SK-N-SH (cell line): ENCODE measurements at regions not wholly inside any gene's neighbourhood (a gene's known extent, or its start where the extent isn't known, plus 50 kb on each side); places are given as distances from the start of the nearest gene placed in this dataset.

Experiments
- CTCF ChIA-PET: fragments of 300-600, 350-600 bp; formaldehyde crosslinking; extraction: SDS; loops from one replicate; lab custom pipeline; 2021; lab: Yijun Ruan, JAX
- POLR2A ChIA-PET: fragments of 350-600 bp; sonication (Branson Sonifier 250); formaldehyde crosslinking; extraction: SDS; loops from one replicate; lab custom pipeline; 2020; ENCODE audit warnings: antibody characterized with exemption, inconsistent platforms; lab: Yijun Ruan, JAX
- DNase-seq: peaks from one replicate; pipeline ENCODE4 v3.0.0; 2012
- H2AFZ ChIP-seq: fragments of 200-600 bp; sonication (generic); 2 replicates; pipeline ENCODE4 v1.8.1; 2016; ENCODE audit warnings: antibody characterized with exemption, mild to moderate bottlenecking, low read depth
- H3F3A ChIP-seq: fragments of 200-600 bp; sonication (generic); replicated peaks from 2 replicates; pipeline ENCODE3; 2016; ENCODE audit warnings: antibody characterized with exemption, mild to moderate bottlenecking; ENCODE audit not compliant: insufficient read depth
- H3K27ac ChIP-seq, 2 experiments: fragments of 200-500 bp in 1 of 2; fragments of 200-600 bp in 1 of 2; sonication (Bioruptor generic) in 1 of 2; sonication (generic), shearing (Covaris generic) in 1 of 2; 2 replicates each; pipeline versions ENCODE4 v1.5.1 to v1.6.1; 2014 to 2016; ENCODE audit warnings: low read depth in 2 of 2, inconsistent platforms in 1 of 2, low read length in 1 of 2, mild to moderate bottlenecking in 1 of 2, mixed read lengths in 1 of 2
- H3K27me3 ChIP-seq: fragments of 200-600 bp; sonication (generic), shearing (Covaris generic); 2 replicates; pipeline ENCODE4 v1.6.1; 2016; ENCODE audit warnings: mixed run types; ENCODE audit not compliant: insufficient read depth
- H3K36me3 ChIP-seq, 2 experiments: fragments of 200-500 bp in 1 of 2; fragments of 200-600 bp in 1 of 2; sonication (Bioruptor generic) in 1 of 2; sonication (generic) in 1 of 2; replicated peaks in 1 of 2; 2 replicates each; pipeline versions ENCODE3 to v1.5.1; 2014 to 2016; ENCODE audit warnings: low read length in 1 of 2, mild to moderate bottlenecking in 1 of 2; ENCODE audit not compliant: insufficient read depth in 2 of 2, control insufficient read depth in 1 of 2
- H3K4me1 ChIP-seq, 2 experiments: fragments of 200-500 bp in 1 of 2; fragments of 200-600 bp in 1 of 2; sonication (Bioruptor generic) in 1 of 2; sonication (generic), shearing (Covaris generic) in 1 of 2; 2 replicates each; pipeline versions ENCODE4 v1.5.1 to v1.6.1; 2014 to 2016; ENCODE audit warnings: low read depth in 1 of 2, low read length in 1 of 2, mixed run types in 1 of 2; ENCODE audit not compliant: insufficient read depth in 2 of 2, control insufficient read depth in 1 of 2
- H3K4me2 ChIP-seq: fragments of 200-600 bp; sonication (generic), shearing (Covaris generic); 2 replicates; pipeline ENCODE4 v1.6.1; 2017; ENCODE audit warnings: mixed run types
- H3K4me3 ChIP-seq, 2 experiments: fragments of 200-500 bp in 1 of 2; fragments of 200-600 bp in 1 of 2; sonication (Bioruptor generic) in 1 of 2; sonication (generic), shearing (Covaris generic) in 1 of 2; 2 replicates each; pipeline versions ENCODE4 v1.5.1 to v1.8.1; 2014 to 2016; ENCODE audit warnings: low read depth in 2 of 2, inconsistent platforms in 1 of 2, low read length in 1 of 2, mild to moderate bottlenecking in 1 of 2, mixed read lengths in 1 of 2, moderate library complexity in 1 of 2
- H3K79me2 ChIP-seq: fragments of 200-600 bp; sonication (generic); 2 replicates; pipeline ENCODE4 v1.8.1; 2017; ENCODE audit warnings: mild to moderate bottlenecking; ENCODE audit not compliant: insufficient read depth
- H3K9ac ChIP-seq: fragments of 200-600 bp; sonication (generic); 2 replicates; pipeline ENCODE4 v1.6.1; 2017; ENCODE audit warnings: mixed run types
- H3K9me2 ChIP-seq: fragments of 200-600 bp; sonication (generic); 2 replicates; pipeline ENCODE4 v1.6.1; 2017; ENCODE audit warnings: mixed run types
- H3K9me3 ChIP-seq: fragments of 200-600 bp; sonication (generic); 2 replicates; pipeline ENCODE4 v1.6.1; 2017; ENCODE audit warnings: mixed run types, mild to moderate bottlenecking, moderate library complexity
- H4K20me1 ChIP-seq: fragments of 200-600 bp; sonication (generic); 2 replicates; pipeline ENCODE4 v1.6.1; 2017; ENCODE audit warnings: mild to moderate bottlenecking, mixed run types; ENCODE audit not compliant: insufficient read depth
- CTCF ChIP-seq: fragments of 200-600 bp; sonication (generic); IDR thresholded peaks from 2 replicates; pipeline ENCODE4 v1.6.1; 2017; ENCODE audit warnings: antibody characterized with exemption, mild to moderate bottlenecking, moderate library complexity
- FOSL2 ChIP-seq: IDR thresholded peaks from 2 replicates; pipeline ENCODE4 v1.4.0; 2012; ENCODE audit warnings: low read depth, mild to moderate bottlenecking, moderate library complexity, borderline replicate concordance
- FOXJ3 ChIP-seq: sonication (generic); formaldehyde crosslinking; IDR thresholded peaks from 2 replicates; pipeline ENCODE4 v1.5.1; 2020; ENCODE audit warnings: mild to moderate bottlenecking, missing genetic modification reagents
- IRF3 ChIP-seq: fragments of 150-350 bp; IDR thresholded peaks from 2 replicates; pipeline ENCODE4 v1.6.1; 2016; ENCODE audit warnings: mild to moderate bottlenecking, low read depth, low read length
- JUND ChIP-seq: IDR thresholded peaks from 2 replicates; pipeline ENCODE4 v1.4.0; 2012
- NFIC ChIP-seq: IDR thresholded peaks from 2 replicates; pipeline ENCODE4 v1.4.0; 2012; ENCODE audit warnings: borderline replicate concordance
- NRF1 ChIP-seq: IDR thresholded peaks from 2 replicates; pipeline ENCODE4 v1.6.1; 2012; ENCODE audit warnings: low read depth, mild to moderate bottlenecking, low read length
- PBX3 ChIP-seq: IDR thresholded peaks from 2 replicates; pipeline ENCODE4; 2012
- POLR2AphosphoS5 ChIP-seq: IDR thresholded peaks from 2 replicates; pipeline ENCODE4 v1.6.1; 2012; ENCODE audit warnings: low read depth, low read length
- RAD21 ChIP-seq: IDR thresholded peaks from 2 replicates; pipeline ENCODE4 v1.6.1; 2012; ENCODE audit warnings: mild to moderate bottlenecking, low read length
- RCOR1 ChIP-seq: fragments of 150-350 bp; IDR thresholded peaks from 2 replicates; pipeline ENCODE4 v1.6.1; 2017; ENCODE audit warnings: antibody characterized with exemption, low read length
- RFX5 ChIP-seq: IDR thresholded peaks from 2 replicates; pipeline ENCODE4 v1.6.1; 2012; ENCODE audit warnings: mild to moderate bottlenecking, improper control_type of control experiment, low read length
- RXRA ChIP-seq: IDR thresholded peaks from 2 replicates; pipeline ENCODE4 v1.4.0; 2012; ENCODE audit warnings: low read depth, mild to moderate bottlenecking, borderline replicate concordance
- SIN3A ChIP-seq: IDR thresholded peaks from 2 replicates; pipeline ENCODE4 v1.6.1; 2012; ENCODE audit warnings: low read depth, mild to moderate bottlenecking, low read length, moderate library complexity, borderline replicate concordance
- SMC3 ChIP-seq: IDR thresholded peaks from 2 replicates; pipeline ENCODE4 v1.6.1; 2012; ENCODE audit warnings: low read depth, low read length, improper control_type of control experiment
- TAF1 ChIP-seq: IDR thresholded peaks from 2 replicates; pipeline ENCODE4 v1.6.1; 2012; ENCODE audit warnings: low read depth, mild to moderate bottlenecking, low read length, moderate library complexity, borderline replicate concordance
- TEAD4 ChIP-seq: IDR thresholded peaks from 2 replicates; pipeline ENCODE4 v1.4.0; 2012; ENCODE audit warnings: mild to moderate bottlenecking, borderline replicate concordance; ENCODE audit not compliant: insufficient read depth
- USF1 ChIP-seq: IDR thresholded peaks from 2 replicates; pipeline ENCODE4 v1.4.0; 2012; ENCODE audit warnings: low read depth, borderline replicate concordance
- ZBTB33 ChIP-seq: IDR thresholded peaks from 2 replicates; pipeline ENCODE4 v1.4.0; 2012; ENCODE audit warnings: low read depth, borderline replicate concordance
- WGBS: methylation state at CpG from one replicate; pipeline ENCODE4 v1.1.6; 2017; ENCODE audit warnings: low lambda C conversion rate; 5-methylcytosine and 5-hydroxymethylcytosine counted together

GRCh38 chr13:112209266-112209665 lies 142.3 kb downstream of the SOX1 start:
- Histone ChIP-seq H3K27me3 (peaks cover 36% of the 10 kb centered on the region; the same call in 1 of the 2 replicates), H3K4me3 (no peak overlapping the region), H3K4me1 (no peaks in the 10 kb centered on the region), H3F3A (no peaks in the 10 kb centered on the region), H4K20me1 (no peaks in the 10 kb centered on the region), H3K79me2 (no peaks in the 10 kb centered on the region), H3K36me3 (no peaks in the 10 kb centered on the region), H2AFZ (no peak overlapping the region), H3K9me2 (no peaks in the 10 kb centered on the region), H3K9ac (no peak overlapping the region), H3K4me2 (no peak overlapping the region), H3K27ac (no peak overlapping the region), H3K9me3 (no peaks in the 10 kb centered on the region)
- no peak for TF ChIP-seq TEAD4
- TF ChIP-seq PBX3: no peak
- TF ChIP-seq FOXJ3 (CRISPR knock-in tag): no peak
- TF ChIP-seq RFX5: no peak
- TF ChIP-seq SIN3A: no peak
- TF ChIP-seq NRF1: no peak
- no peak for TF ChIP-seq RAD21
- WGBS: 2% methylated on average over 12 of the region's 12 CpGs
- POLR2A ChIA-PET: no interaction called here
- CTCF ChIA-PET: no interaction called here
- DNase-seq: no peak

GRCh38 chr13:112209711-112210110 lies 142.8 kb downstream of the SOX1 start:
- CTCF ChIA-PET: no interaction called here
- TF ChIP-seq NFIC (no peak), SMC3 (no peak), TEAD4 (no peak), JUND (no peak), PBX3 (no peak), RXRA (no peak), POLR2AphosphoS5 (no peak), FOXJ3 (CRISPR knock-in tag) (no peak), CTCF (no peak), ZBTB33 (no peak), IRF3 (no peak), FOSL2 (no peak), NRF1 (no peak), TAF1 (no peak), USF1 (no peak), RCOR1 (no peak)
- Histone ChIP-seq H2AFZ (no peak overlapping the region), H4K20me1 (no peaks in the 10 kb centered on the region), H3F3A (no peaks in the 10 kb centered on the region), H3K4me3 (no peak overlapping the region), H3K9me3 (no peaks in the 10 kb centered on the region), H3K27ac (no peak overlapping the region), H3K4me1 (no peaks in the 10 kb centered on the region), H3K9ac (no peak overlapping the region), H3K27me3 (peaks cover 32% of the 10 kb centered on the region; the same call in 1 of the 2 replicates), H3K4me2 (no peak overlapping the region), H3K9me2 (no peaks in the 10 kb centered on the region), H3K36me3 (no peaks in the 10 kb centered on the region), H3K79me2 (no peaks in the 10 kb centered on the region)
- POLR2A ChIA-PET: no interaction called here
- no peak for DNase-seq
- 14% methylated on average over 7 of the region's 9 CpGs for WGBS
